Mesenchymal stem cell (in vitro differentiated cells and primary cell): ENCODE measurements at regions not wholly inside any gene's neighbourhood (a gene's known extent, or its start where the extent isn't known, plus 50 kb on each side); places are given as distances from the start of the nearest gene placed in this dataset. TPM values are rescaled to one million over a fixed set of nuclear protein-coding genes. Genes with fewer than 3 reads are reported as not detected.

Source experiments
- small RNA-seq: library from polyadenylated mRNA; stranded (forward); fragments of <200 nt; extraction: miRNeasy Mini kit (QIAGEN cat#:217004); gene quantifications from one replicate; pipeline ENCODE3, GENCODE V24; 2013; ENCODE audit warnings: low read depth

Small RNAs in the stretch of these regions (small RNA-seq; reads per million reads assigned to genes)
- not detected for gene RNU6-462P
